ENCODE measurements at regions not wholly inside any gene's neighbourhood (a gene's known extent, or its start where the extent isn't known, plus 50 kb on each side); places are given as distances from the start of the nearest gene placed in this dataset.

- TF ChIP-seq CTCF (IDR thresholded peaks at IDR 0.05; ENCODE audit: extremely low read depth in 1 of 2, insufficient read depth in 1 of 2, low read depth in 1 of 2, low read length in 2 of 2) (no peak), EZH2 (IDR thresholded peaks at IDR 0.05; ENCODE audit: borderline replicate concordance, low read depth, low read length, severe bottlenecking) (no peak), MAX (IDR thresholded peaks at IDR 0.05; ENCODE audit: insufficient read depth, insufficient read length) (no peak), POLR2A (IDR thresholded peaks at IDR 0.05; ENCODE audit: low read depth, low read length) (no peak), POLR2AphosphoS5 (IDR thresholded peaks at IDR 0.05; ENCODE audit: insufficient read depth, low read depth, low read length) (no peak), MYC (IDR thresholded peaks at IDR 0.05; ENCODE audit: low read depth, low read length) (no peak)
Observed at GRCh38 chr5:125365747-125366146, 619.3 kb upstream of the ZNF608 start.

All from endothelial cell of umbilical vein (primary cell).